ENCODE measurements at regions not wholly inside any gene's neighbourhood (a gene's known extent, or its start where the extent isn't known, plus 50 kb on each side); places are given as distances from the start of the nearest gene placed in this dataset.
"Not testable (repeated sequence)": the region's sequence is repeated elsewhere in the genome, so short reads cannot be mapped to it uniquely, and the experiment has no call there.

DNA sequence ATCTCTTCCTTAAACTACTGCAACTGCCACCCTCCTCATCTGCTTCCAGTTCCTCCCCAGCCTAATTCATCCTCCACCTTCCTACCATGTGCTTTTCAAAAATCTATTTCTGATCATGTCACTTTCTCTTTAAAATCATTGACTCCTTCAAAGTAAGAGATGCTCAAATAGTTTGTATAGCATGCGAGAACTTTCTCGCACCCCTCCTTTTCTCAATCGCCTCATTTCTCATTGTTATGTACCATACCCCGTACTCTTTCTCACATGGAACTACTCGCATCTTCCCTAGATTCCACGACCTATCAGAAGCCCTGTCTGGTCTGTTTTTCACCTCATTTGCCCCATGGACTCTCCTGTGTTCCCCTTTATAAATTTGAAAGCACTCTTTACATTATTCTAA is 238.2 kb downstream of the NRIP1 start:
- DNase-seq = no peak

DNA sequence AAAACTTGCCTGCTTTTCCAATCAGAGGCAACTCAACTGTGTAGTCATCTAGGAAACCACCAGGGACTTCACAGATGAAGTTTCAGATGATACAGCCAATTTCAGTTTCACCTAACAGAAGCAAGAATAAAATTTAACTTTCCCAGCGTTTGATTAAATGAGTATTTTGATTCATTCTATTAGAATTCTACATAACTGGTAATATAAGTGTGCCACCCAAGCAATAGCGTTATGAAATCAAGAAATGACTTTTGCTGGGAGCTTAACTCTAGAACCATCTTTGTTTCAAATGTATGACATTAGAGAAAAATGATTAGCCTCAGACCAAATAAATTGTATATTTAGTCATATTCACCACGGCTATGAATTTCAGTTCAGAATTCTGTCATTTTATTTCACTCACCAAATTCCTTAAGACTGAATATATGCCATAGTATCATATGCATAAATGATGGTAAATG is 239.3 kb downstream of the NRIP1 start:
- DNase-seq = no peak

DNA sequence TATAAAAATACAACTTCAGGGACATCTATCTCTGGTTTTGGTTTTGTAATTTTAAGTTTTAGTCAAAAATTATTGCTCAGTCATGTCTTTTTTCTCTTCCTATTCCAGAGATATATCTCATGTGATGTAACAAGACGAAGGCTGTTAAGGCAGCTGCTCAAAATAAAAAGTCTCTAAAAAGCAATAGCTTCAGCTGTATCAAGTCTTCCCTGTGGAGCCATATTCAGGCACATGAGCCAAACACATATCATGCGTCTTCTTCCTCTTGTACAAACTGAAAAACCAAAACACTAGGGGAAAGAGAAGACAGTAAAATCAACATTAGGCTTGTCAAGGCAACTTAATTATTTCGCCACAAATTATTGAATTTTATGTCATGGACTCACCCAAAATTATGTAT is 240.7 kb downstream of the NRIP1 start:
- no peak for DNase-seq

DNA sequence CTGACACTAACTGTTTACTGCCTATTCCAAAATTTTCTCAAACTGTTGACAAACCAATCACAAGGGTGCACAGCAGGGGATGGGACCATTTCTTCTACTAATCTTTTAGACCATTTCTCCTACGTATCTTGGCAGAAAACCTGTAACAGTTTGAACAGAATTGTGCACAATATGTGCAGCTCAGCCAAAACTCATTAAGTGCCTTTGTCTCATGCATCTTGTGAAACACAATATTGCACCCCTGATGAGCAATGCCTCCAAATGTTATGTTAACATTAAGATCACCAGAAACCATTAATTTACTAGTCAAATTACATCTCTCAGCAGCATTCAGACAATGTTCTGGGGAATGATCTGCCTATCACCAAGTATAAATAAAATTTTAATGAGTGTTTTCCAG is 247.5 kb downstream of the NRIP1 start:
- DNase-seq = no peak

DNA sequence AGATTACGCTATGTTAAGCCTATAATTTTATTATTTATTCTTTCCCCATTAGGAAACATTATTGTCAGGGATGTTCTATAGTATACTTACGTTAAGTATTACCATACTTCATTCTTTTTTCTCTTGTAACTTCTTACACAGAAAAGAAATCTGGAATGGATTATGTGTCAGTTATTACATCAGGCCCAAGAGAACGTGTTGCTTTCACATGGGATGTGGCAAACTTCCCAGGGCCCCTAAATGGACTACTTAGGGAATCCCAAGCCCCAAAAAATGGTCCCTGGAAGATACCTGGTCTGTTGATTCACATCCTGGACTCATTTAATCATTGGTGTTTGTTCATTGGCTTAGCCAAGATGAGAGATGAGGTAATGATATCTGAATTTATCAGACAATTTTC is 249.8 kb downstream of the NRIP1 start:
- DNase-seq = no peak

DNA sequence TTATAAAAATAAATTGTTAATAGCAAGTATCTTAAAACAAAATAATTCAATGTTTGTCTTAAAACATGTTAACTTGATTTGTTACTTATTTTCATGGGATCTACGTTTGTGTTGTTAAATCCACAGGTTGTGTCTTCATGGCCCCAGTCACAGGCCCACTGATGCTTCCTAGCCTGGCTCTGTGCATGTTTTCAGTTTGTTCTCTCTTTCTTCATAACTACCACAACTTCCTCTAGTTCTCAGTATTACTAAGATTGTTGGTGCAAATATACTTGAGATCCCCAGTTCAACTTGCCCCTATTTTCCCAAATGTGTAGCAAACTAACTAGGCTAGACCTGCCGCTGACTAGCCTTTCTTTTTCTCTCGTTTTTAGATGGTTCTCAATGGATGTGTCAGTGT is 250.5 kb downstream of the NRIP1 start:
- no peak for DNase-seq

DNA sequence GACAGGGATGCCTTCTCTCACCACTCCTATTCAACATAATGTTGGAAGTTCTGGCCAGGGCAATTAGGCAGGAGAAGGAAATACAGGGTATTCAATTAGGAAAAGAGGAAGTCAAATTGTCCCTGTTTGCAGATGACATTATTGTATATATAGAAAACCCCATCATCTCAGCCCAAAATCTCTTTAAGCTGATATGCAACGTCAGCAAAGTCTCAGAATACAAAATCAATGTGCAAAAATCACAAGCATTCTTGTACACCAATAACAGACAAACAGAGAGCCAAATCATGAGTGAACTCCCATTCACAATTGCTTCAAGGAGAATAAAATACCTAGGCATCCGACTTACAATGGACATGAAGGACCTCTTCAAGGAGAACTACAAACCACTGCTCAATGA is 258.1 kb upstream of the SAMSN1 start:
- DNase-seq = not testable (repeated sequence)

DNA sequence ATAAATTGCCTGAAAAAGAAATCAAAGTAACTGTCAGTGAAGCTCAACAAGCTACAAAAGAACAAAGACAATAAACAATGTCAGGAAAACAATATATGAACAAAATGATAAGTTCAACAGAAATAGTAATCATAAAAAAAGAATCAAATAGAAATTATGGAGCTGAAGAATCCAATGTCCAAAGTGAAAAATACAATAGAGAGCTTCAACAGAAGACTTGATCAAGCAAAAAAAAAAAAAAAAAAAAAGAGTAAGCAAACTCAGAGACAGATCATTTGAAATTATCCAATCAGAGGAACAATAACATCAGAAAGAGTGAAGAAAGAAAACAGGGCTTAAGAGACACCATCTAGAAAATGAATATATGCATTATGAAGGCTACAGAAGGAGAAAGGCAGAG is 251.4 kb upstream of the SAMSN1 start:
- DNase-seq = no peak

DNA sequence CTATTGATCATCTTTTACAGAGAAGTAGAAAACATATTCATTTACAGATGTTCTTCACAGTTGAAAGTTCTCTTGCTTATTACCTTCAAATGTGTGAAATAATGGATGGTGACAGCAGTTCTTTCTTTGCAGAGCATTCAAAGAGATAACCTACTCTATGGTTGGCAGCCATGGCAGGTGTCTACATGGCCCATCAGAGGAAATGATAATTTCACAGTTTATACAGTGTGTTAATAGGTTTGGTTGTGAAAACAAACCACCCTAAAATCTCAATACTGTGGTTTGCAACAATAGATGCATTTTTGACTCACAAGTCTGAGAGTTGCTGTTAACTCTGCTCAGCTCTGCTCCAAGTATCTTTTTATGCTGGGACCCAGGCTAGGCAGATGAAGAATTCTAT is 241.2 kb upstream of the SAMSN1 start:
- DNase-seq = no peak

DNA sequence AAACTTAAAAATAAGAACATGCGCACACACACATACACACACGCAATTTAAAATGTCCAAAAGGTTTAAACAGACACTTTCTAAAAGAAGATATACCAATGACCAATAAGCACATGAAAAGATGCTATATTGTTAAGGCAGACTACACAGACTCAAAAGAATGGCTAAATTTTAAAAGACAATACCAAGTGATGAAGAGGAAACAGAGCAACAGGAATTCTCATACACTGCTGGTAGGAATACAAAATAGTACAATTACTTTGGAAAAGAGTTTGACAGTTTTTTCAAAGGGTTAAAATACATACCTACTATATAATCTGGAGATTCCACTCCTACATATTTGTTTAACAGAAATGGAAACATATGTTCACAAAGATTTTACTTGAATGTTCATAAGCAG is 239.6 kb upstream of the SAMSN1 start:
- DNase-seq = no peak

DNA sequence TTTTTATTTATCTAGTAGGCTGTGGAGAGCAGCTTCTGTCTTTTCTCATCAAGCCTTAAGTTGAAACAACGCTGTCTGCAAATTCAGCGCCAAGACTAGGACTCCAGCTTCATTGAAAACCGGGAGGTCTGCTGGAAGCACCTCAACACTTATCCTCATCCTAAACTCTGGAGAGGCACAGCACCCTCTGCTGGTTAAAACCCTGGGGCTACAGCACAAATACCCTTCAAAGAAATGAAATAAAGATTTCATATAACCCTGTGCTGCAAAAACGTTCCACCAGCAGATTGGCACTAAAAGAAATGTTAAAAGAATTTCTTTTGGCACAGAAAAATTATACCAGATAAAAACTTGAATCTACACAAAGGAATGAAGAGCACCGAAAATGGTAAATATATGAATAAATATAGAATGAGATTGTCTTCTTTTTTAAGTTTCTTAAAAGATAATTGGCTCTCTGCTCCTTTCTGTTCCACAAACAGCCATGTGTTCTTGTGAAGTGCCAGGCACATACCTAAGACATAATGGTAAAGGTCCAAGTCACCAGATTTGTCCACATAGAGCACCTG is 227.7 kb upstream of the SAMSN1 start:
- no peak for DNase-seq

DNA sequence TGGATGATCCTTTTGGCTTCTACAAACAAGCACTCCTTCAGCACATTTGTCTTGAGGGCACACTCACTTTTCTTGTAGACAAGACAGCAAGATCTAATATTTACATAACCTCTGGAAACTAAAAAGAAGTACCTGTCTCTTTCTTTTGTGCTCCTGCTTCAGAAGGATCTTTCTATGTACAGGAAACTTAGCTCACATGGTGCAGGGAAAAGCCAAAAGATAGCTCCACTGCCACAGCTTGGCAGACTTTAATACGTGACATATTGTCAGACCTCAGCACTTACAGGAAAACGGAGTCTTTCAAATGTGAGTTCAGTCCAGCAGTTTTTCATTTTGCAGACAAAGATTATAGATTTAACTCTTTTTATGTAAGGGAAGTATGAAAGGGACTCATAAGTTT is 225.5 kb upstream of the SAMSN1 start:
- no peak for DNase-seq

DNA sequence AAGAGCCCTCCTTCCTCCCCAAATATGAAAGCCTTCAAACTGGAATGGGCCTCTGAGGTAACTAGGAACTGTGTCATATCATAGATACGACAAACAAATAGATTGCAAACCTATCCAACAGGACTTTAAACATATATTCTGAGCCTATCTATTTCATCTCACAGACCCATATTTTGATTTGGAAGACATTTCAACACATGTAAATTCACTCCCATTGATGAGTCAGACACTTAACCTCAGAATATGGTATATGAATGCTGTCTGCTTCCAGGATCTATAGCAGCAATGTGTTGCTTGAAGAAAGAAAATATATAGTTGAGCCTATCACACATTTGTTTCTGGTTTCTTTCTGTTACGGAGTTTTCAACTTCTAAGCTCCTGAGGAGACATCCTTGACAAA is 221.9 kb upstream of the SAMSN1 start:
- no peak for DNase-seq

DNA sequence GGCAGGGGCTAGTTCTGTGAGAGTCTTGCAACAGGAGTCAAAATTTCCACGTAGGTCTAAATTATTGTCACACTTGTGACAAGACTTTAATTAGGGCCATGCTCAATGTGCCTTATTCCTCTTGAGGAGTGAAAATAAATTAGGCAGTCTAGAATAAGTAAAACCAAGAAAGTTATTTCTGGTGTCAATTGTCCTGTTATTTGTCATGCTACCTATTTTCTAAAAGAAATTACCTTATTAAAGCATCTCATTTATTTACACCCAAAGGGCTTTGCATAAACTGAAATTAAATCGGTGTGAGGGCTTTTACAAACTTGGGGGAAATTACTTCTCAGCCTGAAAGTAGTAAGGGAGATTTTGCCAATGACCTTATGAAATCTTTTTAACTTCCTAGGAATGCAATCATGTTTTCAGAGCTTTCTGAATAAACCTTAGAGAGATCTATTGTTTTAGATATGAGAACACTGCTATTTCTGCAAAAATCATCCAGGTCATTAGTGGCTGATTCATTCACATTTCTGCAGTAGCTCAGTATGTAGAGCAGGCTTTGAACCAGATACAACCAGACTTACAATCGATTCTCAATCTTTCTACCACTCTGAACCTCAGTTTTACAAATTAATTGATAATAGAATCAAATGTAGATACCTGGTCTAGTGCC is 221.2 kb upstream of the SAMSN1 start:
- no peak for DNase-seq

DNA sequence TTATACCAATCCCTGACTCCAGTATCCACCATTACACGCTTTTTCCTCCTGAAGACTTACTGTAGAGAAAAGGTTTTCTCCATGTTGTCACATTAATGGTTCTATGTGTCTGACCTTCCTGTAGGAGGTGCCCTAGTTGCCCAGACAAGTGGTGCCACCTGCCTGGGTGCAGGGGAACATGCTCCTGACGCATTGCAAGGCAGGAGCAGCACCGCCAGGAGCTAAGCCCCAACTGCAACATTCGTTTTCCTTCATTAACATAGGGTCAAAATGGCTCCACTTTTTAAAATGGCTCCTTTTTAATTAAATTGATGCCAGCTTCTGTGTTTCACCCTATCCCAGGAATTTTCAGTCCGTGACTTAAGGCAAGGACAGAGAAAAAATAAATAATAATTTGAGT is 220.1 kb upstream of the SAMSN1 start:
- DNase-seq = no peak

DNA sequence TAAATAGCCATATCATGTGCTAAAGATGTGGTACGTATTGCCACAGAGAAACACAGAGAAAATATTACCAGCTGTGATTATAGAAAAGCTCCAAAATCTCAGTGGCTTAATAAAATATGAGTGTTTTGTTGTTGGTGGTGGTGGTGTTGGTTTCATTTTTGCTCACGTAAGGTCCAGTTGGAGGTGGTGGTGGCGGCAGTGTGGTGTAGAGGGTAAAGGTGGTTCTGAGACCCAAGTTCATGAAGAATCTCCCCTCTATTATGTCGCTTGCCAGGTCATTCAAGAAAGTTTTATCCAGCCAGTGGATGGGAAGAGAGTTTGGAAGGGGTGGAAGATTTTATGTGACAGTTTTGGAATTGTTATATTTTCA is 217.6 kb upstream of the SAMSN1 start:
- DNase-seq = no peak

DNA sequence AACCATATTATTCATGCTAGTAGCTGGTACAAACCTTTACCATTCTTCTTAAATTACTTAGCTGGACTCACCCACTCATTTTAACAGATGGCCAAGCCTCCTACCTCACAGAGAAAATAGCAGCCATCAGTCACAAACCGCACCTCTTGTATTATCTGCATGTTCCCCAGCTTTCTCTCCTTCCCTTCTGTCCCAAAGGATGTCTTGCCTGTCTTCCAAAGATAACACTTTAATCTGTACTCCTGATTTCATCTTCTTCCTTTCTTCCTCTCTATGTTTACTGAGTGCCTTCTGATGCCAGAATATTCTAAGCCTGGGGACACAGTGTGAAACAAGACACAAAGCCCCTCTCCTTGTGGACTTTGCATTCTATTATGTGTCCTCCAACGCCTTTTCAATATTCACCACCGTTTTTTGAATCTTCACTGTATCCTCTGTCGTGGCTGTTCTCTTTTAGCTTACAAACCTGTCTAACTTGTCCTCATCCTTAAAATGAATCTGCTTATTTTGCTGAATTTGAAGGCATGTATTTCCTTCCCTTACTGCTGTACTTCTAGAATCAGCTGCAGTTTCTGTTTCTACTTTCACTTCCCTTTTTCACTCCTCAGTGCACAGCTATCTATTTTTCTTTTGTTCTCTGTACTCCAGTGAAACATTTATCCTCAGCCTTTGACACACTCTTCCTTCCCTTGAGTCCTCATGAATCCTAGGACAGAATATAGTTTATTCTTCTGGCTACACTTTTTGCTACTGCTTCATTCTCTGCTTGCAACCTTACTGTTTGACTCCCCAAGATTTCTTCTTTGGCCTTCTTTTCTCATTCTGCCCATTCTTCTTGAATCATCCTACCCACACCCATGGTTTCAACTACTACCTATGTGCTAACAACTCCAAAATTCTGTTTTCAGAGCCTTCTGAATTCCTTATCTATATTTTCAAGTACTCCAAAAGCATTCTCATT is 216.9 kb upstream of the SAMSN1 start:
- DNase-seq = no peak

DNA sequence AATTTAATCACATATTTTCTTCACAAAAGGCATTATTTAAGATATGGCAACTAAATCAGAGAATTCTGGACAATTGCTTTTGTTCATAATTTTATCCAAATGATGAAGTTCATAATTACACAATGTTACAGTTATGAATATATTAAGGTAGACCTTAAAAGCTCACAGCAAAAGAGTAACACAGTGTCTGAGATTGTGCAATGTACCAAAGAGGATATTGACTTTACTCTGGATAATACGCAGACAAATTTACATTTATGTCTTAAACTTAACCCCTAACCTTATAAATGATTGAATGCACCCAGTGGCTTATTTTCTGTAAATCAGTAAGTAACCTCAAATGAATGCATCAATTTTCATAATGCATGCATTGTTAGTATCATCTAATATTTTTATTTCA is 216.2 kb upstream of the SAMSN1 start:
- no peak for DNase-seq

DNA sequence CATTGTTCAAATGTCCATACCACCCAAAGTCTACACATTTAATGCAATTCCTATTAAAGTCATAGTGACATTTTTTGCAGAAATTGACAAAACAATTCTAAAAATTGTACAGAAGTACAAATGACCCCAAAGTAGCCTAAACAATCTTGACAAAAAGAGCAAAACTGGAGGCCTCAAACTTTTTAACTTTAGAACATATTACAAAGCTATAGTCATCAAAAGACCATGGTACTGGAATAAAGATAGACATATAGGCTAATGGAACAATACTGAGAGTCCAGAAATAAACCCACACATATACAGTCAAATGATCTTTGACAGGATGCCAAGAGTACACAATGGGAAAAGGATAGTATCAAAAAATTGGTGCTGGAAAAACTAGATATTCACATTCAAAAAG is 213.2 kb upstream of the SAMSN1 start:
- DNase-seq = no peak

DNA sequence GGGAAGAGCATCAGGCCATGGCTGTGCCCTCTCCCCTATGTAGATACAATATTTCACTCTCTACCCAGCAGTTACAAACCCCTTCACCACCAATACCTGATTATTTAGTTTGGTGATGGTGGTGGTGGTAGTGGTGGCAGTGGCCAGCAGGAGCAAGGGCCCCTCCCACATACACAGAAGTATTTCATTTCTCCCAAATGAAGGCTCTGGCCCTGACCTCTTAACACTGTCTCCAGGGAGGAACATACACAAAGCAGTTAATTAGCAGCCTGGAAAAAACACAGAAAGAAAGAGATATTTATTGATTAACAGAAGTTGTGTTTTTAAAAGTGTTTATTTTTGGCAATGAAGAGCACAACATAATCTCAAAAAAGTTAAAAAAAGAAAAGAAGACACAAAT is 212.7 kb upstream of the SAMSN1 start:
- DNase-seq = no peak

DNA sequence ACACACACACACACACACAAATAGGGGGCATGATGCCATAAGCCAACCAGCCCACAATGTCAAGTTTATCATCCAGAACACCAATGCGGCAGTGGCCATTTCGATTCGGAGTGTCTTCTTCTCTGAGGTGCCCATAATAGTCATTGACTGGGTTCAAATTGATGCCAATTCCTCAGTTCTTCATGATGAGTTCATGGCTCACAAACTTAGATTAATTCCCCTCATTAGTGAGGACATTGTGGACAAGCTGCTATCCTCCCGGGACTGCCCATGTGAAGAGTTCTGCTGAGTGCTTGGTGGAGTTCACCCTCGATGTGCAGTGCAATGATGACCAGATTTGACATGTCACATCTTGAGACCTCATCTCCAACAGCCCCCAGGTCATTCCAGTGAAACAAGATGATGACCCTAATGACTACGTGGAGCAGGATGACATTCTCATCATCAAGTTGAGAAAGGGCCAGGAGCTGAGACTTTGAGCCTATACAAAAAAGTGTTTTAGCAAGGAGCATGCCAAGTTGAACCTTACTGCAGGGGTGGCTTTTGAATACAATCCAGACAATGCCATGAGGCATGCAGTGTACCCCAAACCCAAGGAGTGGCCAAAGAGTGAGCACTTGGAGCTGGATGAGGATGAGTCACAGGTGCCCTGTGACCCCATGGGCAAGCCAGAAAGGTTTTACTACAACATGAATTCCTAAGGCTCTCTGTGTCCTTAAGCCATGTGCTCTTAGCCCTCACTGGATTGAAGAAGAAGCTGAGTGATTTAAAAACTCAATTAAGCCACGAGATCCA is 211.6 kb upstream of the SAMSN1 start:
- DNase-seq = no peak

DNA sequence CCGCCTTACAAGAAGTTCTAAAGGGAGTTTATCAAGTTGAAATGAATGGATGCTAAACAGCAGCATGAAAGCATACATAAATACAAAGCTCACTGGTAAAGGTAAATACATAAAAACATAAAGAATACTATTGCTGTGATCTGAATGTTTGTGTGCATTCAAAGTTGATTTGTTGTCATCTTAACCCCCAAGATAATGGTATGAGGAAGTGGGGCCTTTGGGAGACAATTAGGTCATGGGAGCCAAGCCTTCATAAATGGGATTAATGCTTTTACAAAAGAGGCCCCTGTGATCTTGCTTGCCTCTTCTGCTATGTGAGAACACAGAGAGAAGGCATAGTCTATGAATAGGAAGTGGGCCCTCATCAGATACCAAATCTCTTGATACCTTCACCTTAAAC is 209.0 kb upstream of the SAMSN1 start:
- no peak for DNase-seq

DNA sequence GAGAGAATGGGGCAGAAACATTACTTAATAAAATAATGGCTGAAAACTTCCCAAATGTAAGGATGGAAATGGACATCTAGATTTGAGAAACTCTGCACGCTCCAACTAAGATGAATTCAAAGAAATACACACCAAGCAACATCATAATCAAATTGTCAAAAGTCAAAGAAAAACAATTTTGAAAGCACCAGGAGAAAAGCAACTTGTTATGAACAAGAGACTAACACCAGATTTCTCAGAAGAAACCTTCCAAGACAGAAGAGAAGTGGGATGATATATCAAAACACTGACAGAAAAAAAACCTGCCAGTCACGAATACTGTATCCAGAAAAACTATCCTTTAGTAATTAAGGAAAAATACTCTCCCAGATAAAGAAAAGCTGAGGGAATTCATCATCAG is 208.6 kb upstream of the SAMSN1 start:
- no peak for DNase-seq
